ENCODE measurements at regions not wholly inside any gene's neighbourhood (a gene's known extent, or its start where the extent isn't known, plus 50 kb on each side); places are given as distances from the start of the nearest gene placed in this dataset.

- TF ChIP-seq RARB (CRISPR knock-in tag; IDR thresholded peaks at IDR 0.05) (no peak), OSR1 (CRISPR knock-in tag; IDR thresholded peaks at IDR 0.05) (no peak), ZNF565 (CRISPR knock-in tag; conservative IDR thresholded peaks at IDR 0.05; ENCODE audit: low read depth) (no peak), ZFP3 (CRISPR knock-in tag; IDR thresholded peaks at IDR 0.05) (no peak), ZNF70 (CRISPR knock-in tag; IDR thresholded peaks at IDR 0.05) (no peak), TOX (CRISPR knock-in tag; IDR thresholded peaks at IDR 0.05; ENCODE audit: borderline replicate concordance) (no peak), CREB5 (CRISPR knock-in tag; IDR thresholded peaks at IDR 0.05; ENCODE audit: low read depth) (no peak), ARNTL (CRISPR knock-in tag; IDR thresholded peaks at IDR 0.05; ENCODE audit: borderline replicate concordance, low read depth) (no peak)
- TF ChIP-seq, protein P1, sequence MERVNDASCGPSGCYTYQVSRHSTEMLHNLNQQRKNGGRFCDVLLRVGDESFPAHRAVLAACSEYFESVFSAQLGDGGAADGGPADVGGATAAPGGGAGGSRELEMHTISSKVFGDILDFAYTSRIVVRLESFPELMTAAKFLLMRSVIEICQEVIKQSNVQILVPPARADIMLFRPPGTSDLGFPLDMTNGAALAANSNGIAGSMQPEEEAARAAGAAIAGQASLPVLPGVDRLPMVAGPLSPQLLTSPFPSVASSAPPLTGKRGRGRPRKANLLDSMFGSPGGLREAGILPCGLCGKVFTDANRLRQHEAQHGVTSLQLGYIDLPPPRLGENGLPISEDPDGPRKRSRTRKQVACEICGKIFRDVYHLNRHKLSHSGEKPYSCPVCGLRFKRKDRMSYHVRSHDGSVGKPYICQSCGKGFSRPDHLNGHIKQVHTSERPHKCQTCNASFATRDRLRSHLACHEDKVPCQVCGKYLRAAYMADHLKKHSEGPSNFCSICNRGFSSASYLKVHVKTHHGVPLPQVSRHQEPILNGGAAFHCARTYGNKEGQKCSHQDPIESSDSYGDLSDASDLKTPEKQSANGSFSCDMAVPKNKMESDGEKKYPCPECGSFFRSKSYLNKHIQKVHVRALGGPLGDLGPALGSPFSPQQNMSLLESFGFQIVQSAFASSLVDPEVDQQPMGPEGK (CRISPR knock-in tag; IDR thresholded peaks at IDR 0.05; ENCODE audit: borderline replicate concordance), result no peak
- no peak for ATAC-seq
These were observed 58.8 kb upstream of the ZNF804B start for GRCh38 chr7:88700725-88701124.

GRCh38 chr7:88694207-88694606 is 65.3 kb upstream of the ZNF804B start:
- TF ChIP-seq BACH2 (CRISPR knock-in tag; IDR thresholded peaks at IDR 0.05; ENCODE audit: borderline replicate concordance) (no peak), PPARA (CRISPR knock-in tag; IDR thresholded peaks at IDR 0.05; ENCODE audit: borderline replicate concordance) (no peak), GLIS3 (CRISPR knock-in tag; IDR thresholded peaks at IDR 0.05) (no peak), ARNTL (CRISPR knock-in tag; IDR thresholded peaks at IDR 0.05; ENCODE audit: borderline replicate concordance, low read depth) (no peak), RARB (CRISPR knock-in tag; IDR thresholded peaks at IDR 0.05) (no peak), ZNF70 (CRISPR knock-in tag; IDR thresholded peaks at IDR 0.05) (no peak)
- TF ChIP-seq, protein P2, sequence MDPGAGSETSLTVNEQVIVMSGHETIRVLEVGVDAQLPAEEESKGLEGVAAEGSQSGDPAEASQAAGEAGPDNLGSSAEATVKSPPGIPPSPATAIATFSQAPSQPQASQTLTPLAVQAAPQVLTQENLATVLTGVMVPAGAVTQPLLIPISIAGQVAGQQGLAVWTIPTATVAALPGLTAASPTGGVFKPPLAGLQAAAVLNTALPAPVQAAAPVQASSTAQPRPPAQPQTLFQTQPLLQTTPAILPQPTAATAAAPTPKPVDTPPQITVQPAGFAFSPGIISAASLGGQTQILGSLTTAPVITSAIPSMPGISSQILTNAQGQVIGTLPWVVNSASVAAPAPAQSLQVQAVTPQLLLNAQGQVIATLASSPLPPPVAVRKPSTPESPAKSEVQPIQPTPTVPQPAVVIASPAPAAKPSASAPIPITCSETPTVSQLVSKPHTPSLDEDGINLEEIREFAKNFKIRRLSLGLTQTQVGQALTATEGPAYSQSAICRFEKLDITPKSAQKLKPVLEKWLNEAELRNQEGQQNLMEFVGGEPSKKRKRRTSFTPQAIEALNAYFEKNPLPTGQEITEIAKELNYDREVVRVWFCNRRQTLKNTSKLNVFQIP (CRISPR knock-in tag; IDR thresholded peaks at IDR 0.05; ENCODE audit: borderline replicate concordance, low read depth), result no peak
- TF ChIP-seq, protein P3, sequence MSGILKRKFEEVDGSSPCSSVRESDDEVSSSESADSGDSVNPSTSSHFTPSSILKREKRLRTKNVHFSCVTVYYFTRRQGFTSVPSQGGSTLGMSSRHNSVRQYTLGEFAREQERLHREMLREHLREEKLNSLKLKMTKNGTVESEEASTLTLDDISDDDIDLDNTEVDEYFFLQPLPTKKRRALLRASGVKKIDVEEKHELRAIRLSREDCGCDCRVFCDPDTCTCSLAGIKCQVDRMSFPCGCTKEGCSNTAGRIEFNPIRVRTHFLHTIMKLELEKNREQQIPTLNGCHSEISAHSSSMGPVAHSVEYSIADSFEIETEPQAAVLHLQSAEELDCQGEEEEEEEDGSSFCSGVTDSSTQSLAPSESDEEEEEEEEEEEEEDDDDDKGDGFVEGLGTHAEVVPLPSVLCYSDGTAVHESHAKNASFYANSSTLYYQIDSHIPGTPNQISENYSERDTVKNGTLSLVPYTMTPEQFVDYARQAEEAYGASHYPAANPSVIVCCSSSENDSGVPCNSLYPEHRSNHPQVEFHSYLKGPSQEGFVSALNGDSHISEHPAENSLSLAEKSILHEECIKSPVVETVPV (CRISPR knock-in tag; IDR thresholded peaks at IDR 0.05), result no peak

DNA sequence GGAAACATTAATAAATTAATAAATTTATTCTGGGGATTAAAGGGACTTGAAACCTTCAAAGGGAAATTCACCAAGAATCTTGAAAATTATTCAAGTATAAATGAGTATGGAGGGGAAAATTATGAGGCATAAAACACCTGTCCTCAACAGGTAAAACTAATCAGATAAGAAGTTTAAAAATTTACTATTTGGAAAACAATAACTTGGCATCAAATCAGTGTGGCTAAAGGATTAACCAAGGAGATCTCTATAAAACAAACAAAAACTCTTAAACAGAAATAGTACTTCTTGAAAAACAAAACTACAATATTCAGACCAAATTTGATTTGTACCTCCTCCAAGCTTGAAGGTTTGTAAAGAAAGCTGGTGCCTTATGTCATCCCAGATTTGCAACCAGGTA is 66.4 kb upstream of the ZNF804B start:
- no peak for TF ChIP-seq ZNF8 (CRISPR knock-in tag; IDR thresholded peaks at IDR 0.05)
- no peak for TF ChIP-seq ZFP3 (CRISPR knock-in tag; IDR thresholded peaks at IDR 0.05)
- no peak for TF ChIP-seq SNAI2 (CRISPR knock-in tag; IDR thresholded peaks at IDR 0.05)
- TF ChIP-seq, protein P2 (CRISPR knock-in tag; IDR thresholded peaks at IDR 0.05; ENCODE audit: borderline replicate concordance, low read depth), result no peak
- TF ChIP-seq TCF4 (CRISPR knock-in tag; IDR thresholded peaks at IDR 0.05; ENCODE audit: borderline replicate concordance), result no peak
- TF ChIP-seq ZNF70 (CRISPR knock-in tag; IDR thresholded peaks at IDR 0.05), result no peak
- no peak for TF ChIP-seq ZC3H10 (CRISPR knock-in tag; IDR thresholded peaks at IDR 0.05)
- no peak for TF ChIP-seq CSDC2 (CRISPR knock-in tag; IDR thresholded peaks at IDR 0.05)
- no peak for TF ChIP-seq BACH2 (CRISPR knock-in tag; IDR thresholded peaks at IDR 0.05; ENCODE audit: borderline replicate concordance)
- no peak for TF ChIP-seq TOX (CRISPR knock-in tag; IDR thresholded peaks at IDR 0.05; ENCODE audit: borderline replicate concordance)
- TF ChIP-seq, protein P4, sequence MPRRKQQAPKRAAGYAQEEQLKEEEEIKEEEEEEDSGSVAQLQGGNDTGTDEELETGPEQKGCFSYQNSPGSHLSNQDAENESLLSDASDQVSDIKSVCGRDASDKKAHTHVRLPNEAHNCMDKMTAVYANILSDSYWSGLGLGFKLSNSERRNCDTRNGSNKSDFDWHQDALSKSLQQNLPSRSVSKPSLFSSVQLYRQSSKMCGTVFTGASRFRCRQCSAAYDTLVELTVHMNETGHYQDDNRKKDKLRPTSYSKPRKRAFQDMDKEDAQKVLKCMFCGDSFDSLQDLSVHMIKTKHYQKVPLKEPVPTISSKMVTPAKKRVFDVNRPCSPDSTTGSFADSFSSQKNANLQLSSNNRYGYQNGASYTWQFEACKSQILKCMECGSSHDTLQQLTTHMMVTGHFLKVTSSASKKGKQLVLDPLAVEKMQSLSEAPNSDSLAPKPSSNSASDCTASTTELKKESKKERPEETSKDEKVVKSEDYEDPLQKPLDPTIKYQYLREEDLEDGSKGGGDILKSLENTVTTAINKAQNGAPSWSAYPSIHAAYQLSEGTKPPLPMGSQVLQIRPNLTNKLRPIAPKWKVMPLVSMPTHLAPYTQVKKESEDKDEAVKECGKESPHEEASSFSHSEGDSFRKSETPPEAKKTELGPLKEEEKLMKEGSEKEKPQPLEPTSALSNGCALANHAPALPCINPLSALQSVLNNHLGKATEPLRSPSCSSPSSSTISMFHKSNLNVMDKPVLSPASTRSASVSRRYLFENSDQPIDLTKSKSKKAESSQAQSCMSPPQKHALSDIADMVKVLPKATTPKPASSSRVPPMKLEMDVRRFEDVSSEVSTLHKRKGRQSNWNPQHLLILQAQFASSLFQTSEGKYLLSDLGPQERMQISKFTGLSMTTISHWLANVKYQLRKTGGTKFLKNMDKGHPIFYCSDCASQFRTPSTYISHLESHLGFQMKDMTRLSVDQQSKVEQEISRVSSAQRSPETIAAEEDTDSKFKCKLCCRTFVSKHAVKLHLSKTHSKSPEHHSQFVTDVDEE (CRISPR knock-in tag; IDR thresholded peaks at IDR 0.05), result no peak
- TF ChIP-seq CREB5 (CRISPR knock-in tag; IDR thresholded peaks at IDR 0.05; ENCODE audit: low read depth), result no peak
- no peak for TF ChIP-seq GLIS3 (CRISPR knock-in tag; IDR thresholded peaks at IDR 0.05)
- no peak for TF ChIP-seq PPARA (CRISPR knock-in tag; IDR thresholded peaks at IDR 0.05; ENCODE audit: borderline replicate concordance)
- TF ChIP-seq ISL1 (CRISPR knock-in tag; IDR thresholded peaks at IDR 0.05), result no peak
- TF ChIP-seq ZNF565 (CRISPR knock-in tag; conservative IDR thresholded peaks at IDR 0.05; ENCODE audit: low read depth), result no peak
- no peak for TF ChIP-seq ESRRG (CRISPR knock-in tag; IDR thresholded peaks at IDR 0.05)
- no peak for TF ChIP-seq OSR1 (CRISPR knock-in tag; IDR thresholded peaks at IDR 0.05)
- TF ChIP-seq ARNTL (CRISPR knock-in tag; IDR thresholded peaks at IDR 0.05; ENCODE audit: borderline replicate concordance, low read depth), result no peak
- no peak for ATAC-seq

More at GRCh38 chr7:88694207-88694606, 65.3 kb upstream of the ZNF804B start:
- ATAC-seq, result no peak

All from SK-N-SH treated with all-trans-retinoic acid at 6 μM for 48 hours (cell line).